GM19467 (cell line): ENCODE measurements at regions not wholly inside any gene's neighbourhood (a gene's known extent, or its start where the extent isn't known, plus 50 kb on each side); places are given as distances from the start of the nearest gene placed in this dataset.
A peak's percentile ranks its signal among the peaks of the same experiment; 100 is the strongest.
"Not testable (repeated sequence)": the region's sequence is repeated elsewhere in the genome, so short reads cannot be mapped to it uniquely, and the experiment has no call there.

Experiments
- ATAC-seq: cut with Tn5 transposase; IDR thresholded peaks from one replicate; pipeline ENCODE4 v1.9.1; 2021; ENCODE audit warnings: mild to moderate bottlenecking, moderate library complexity; ENCODE audit not compliant: unreplicated experiment

DNA sequence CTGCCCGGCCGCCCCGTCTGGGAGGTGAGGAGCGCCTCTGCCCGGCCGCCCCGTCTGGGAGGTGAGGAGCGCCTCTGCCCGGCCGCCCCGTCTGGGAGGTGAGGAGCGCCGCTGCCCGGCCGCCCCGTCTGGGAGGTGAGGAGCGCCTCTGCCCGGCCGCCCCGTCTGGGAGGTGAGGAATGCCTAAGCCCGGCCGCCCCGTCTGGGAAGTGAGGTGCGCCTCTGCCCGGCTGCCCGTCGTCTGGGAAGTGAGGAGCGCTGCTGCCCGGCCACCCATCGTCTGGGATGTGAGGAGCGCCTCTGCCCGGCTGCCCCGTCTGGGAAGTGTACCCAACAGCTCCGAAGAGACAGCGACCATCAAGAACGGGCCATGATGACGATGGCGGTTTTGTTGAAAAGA lies 136.6 kb upstream of the PROKR2 start:
- ATAC-seq, result not testable (repeated sequence)

DNA sequence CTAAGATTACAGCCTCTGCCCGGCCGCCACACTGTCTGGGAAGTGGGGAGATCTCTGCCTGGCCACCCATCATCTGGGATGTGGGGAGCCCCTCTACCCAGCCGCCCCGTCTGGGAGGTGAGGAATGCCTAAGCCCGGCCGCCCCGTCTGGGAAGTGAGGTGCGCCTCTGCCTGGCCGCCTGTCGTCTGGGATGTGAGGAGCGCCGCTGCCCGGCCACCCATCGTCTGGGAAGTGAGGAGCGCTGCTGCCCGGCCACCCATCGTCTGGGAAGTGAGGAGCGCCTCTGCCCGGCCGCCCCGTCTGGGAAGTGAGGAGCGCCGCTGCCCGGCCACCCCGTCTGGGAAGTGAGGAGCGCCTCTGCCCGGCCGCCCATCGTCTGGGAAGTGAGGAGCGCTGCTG lies 135.9 kb upstream of the PROKR2 start:
- not testable (repeated sequence) for ATAC-seq

DNA sequence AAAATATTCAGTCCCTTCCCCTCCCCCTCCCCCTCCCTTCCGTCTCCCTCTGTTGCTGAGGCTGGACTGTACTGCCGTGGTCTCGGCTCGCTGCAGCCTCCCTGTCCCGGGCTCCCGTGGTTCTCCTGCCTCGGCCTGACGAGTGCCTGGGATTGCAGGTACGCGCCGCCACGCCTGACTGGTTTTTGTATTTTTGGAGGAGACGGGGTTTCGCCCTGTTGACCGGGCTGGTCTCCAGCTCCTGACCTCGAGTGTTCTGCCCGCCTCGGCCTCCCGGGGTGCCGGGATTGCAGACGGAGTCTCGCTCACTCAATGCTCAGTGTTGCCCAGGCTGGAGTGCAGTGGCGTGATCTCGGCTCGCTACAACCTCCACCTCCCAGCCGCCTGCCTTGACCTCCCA lies 135.5 kb upstream of the PROKR2 start:
- not testable (repeated sequence) for ATAC-seq

DNA sequence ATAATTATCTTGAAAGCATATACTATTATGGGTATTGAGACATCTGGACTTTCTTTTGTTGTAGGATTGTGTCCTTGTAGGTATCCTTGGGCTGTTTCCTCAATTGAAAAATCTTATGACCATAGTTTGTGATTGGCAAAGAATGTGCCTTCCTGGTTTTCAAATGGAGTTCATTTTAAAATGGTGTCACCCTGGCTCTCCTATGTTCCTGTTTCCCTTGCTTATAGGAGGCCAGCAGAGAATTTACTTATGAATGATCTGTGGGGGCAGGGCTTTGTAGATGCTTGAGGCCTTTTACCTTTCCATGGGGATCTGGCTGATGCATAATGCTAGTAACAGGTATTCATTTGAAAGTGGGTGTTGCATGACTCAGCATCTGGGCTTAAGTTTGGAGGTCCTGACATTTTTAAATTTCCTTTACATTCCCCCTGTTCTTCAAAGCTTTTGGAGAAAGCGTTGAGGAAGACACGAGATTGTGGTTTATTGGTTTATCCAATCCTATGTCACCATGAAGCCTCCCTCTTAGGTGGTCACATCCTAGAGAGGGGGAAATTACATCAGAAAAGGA lies 135.0 kb upstream of the PROKR2 start:
- no peak for ATAC-seq

DNA sequence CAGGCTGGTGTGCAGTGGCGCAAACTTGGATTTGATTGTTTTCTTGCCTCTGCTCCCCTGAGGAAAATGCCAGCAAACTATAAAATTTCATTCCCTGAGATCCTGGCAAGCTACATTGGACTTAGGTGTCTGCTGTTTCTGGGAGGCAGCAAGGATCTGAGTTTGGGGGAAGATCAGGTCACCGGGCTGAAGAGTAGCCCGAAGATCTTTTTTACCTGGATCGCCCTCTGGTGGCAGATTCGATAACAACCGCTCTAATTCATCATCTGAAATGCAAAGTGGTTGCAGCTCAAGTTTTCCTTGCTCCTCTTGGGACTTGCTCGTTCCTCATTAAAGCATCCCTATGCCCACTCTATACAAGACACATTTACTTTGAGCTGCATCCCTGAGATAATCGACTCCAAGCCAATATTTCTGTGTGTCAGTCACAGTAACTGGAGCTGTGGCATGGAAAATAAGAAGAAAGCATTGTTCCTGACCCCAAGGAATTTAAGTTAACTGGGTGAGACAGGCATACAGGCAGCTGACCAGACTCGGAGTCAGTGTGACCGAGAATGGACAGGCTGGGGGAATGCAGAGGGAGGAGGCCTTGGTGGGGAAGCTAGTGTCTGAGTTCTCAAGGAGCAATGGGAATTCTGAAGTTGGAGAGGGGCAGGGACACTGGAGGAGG lies 131.8 kb upstream of the PROKR2 start:
- ATAC-seq, result no peak

DNA sequence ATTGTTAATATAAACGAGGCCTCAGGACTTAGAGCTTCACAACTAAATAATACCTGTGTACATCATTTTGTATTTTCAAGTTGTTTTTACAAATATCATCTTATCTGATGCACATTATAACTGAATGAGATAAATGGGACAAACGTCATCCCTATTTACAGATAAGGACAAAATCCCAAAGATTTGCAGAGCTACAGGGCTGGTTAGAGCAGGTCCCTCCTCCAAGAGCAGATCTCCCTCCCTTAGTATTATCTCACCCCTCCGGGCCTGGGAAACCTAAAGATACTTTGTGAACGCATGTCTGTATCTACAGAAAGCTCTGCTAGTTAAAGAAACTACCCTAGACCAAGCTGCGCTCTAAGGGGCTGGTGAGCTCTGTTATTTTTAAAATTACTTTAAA lies 130.4 kb upstream of the PROKR2 start:
- ATAC-seq, result no peak

DNA sequence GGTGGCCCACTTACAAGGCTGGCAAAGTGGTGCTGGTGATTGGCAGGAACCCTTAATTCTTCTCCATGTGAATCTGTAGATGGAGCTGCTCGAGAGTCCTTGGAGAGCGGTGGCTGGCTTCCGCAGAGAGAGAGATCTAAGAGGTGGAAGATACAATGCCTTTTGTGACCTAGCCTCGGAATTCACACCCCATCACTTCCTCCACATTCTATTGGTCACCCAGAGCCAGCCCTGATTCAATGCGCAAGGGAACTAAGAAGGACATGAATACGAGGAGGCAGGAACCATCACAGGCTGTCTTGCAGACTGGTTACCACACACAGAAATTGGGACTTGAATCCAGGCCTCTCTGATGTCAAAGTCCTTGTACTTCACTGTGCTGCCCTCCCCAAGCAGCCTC lies 128.9 kb upstream of the PROKR2 start:
- no peak for ATAC-seq

DNA sequence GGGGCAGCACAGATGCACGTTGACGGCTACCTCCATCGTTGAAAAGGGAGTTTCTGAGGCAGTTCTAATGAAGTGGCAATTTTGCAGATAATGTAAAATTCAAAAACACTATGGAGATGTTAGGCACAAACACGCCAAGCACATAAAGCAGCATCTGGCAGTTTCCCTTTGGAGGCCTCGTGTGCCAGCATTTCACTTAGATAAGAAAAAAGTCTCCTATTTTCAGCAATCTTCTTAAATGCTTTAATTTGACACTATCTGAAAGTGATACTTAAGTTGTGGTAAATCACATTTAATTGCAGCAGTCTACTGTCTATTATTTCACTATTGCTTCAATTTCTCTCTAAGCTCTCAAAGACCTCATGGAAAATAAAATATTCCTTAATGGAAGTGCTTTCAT lies 125.3 kb upstream of the PROKR2 start:
- ATAC-seq, result no peak

DNA sequence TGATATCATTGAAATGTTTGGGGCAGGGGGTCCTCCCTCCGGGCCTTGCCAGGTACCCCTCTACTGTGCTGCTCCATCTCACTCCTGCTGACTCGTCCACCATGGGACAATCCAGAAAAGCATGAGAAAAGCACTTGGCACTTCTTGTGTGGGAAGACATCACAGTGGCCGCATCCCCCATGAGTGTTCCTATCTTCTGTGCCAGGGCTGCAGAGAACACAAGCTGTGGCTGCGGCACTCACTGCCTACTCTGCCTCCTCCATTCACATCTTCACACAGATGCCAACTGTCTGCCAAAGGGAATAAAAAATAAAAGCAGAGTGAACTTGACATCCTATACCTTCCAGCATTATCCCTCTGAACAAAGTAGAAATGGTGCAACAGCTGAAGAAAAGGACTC lies 117.4 kb upstream of the PROKR2 start:
- no peak for ATAC-seq

DNA sequence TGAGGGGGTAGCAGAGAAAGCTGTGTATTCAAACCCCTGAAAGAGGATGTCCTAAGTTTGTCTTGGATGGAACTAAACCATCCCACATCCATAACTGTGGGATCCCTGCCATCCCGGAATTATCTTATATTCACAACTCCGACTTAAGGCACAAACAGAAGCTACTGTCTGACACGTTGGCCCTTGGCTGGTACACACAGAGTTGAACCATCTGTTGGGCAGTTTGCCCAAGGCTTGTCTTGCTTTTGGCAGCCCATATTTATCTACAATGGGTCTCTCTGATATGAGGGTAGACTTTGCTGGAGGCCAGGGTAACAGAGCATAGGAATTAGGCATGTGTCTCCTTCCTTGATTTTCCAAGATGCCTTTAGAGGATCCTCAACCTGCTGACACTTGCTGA lies 116.6 kb upstream of the PROKR2 start:
- ATAC-seq, result no peak

DNA sequence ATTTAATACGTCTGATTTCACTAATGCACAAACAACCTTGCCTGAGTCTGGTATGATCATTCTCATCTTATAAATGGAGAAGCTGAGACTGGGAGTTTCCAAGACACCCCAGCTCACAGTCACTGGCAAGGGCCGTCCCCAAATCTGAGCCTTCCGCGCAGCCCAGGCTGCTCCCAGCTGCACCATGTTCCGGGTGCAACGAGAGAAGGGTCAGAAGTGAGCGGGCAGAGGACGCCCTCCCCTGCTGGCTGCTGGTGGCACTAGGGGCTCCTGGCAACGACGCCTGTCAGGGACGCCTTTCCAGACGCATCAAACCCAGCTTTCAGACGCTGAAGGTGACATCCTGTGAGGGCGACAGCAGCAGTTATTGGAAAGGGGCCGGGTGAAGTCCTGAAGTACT lies 115.3 kb upstream of the PROKR2 start:
- no peak for ATAC-seq

DNA sequence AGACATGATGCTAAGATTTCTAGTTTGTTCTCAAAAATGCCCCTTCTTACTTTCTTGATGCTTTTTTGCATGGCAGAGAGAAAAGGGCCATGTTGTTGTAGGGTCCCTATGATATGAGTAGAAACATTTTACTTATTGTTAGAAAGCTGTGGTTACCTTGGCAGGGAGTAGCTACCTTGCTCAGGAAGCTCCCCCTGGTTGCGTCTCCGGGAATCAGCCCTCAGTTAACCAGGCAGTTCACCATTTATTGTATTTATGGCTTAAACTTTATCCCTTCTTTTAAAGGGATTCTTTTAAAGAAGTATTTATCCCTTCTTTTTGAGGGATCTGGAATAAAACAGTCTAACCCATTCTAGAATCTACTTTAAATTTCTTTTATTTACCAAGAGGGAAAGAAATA lies 113.9 kb upstream of the PROKR2 start:
- ATAC-seq, result no peak

DNA sequence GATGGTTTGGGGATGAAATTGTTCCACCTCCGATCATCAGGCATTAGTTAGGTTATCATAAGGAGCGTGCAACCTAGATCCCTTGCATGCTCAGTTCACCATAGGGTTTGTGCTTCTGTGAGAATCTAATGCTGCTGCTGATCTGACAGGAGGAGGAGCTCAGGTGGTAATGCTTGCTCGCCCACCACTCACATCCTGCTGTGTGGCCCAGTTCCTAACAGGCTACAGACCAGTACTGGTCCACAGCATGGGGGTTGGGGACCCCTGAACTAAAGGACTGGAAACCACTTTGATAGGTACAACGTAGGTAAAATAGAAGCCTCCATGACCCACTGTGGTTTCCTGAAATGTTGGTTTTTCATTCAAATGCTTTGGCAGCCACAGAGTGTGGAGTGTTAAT lies 109.3 kb upstream of the PROKR2 start:
- no peak for ATAC-seq

DNA sequence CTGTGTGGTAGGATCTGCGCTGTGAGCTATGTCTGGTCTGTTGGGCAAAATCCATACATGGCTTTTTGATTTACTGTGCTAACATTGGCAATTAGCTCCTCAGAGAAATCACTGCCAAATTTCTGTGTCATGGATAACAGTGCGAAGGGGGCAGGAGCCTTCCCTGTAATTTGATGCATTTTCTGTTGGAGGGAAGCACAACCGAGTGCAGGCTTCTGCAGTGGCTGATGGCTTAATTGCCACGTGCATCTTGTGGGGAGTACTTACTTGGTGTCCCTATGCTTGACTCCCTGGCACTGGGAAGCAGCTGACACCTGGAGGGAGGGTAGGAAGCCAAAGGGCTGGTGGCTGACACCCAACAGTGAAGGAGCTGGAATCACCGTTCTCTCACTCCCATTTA lies 99.3 kb upstream of the PROKR2 start:
- no peak for ATAC-seq

DNA sequence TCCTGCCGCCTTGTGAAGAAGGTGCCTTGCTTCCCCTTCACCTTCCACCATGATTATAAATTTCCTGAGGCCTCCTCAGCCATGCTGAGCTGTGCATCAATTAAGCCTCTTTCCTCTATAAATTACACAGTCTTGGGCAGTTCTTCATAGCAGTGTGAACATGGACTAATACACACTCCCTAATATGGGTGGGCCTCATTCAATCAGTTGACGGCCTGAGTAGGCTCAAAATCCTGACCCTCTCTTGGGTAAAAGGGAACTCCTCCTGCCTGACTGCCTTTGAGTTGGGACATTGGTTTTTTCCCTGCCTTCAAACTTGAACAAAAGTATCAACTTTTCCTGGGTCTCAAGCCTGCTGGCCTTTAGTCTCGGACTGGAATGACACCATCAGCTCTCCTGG lies 96.6 kb upstream of the PROKR2 start:
- no peak for ATAC-seq

DNA sequence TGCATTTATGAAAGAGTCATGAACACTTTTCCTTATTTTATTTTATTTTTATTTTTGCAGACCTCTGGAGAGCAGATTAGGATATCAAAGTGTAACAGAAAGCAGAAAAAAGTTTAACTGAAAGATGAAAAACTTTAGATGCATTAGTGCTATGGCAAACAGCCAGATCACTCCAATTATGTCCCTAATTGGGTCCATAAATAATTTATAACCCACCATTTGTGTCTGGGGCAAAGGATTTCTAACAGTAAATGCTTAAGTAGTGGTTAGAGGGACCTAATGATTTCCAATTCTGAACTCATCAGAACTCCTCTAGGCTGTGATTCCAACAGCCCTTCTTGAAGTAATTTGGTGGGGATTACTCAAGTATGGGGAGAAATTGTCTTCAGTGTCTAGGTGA lies 93.7 kb upstream of the PROKR2 start:
- ATAC-seq, result no peak

DNA sequence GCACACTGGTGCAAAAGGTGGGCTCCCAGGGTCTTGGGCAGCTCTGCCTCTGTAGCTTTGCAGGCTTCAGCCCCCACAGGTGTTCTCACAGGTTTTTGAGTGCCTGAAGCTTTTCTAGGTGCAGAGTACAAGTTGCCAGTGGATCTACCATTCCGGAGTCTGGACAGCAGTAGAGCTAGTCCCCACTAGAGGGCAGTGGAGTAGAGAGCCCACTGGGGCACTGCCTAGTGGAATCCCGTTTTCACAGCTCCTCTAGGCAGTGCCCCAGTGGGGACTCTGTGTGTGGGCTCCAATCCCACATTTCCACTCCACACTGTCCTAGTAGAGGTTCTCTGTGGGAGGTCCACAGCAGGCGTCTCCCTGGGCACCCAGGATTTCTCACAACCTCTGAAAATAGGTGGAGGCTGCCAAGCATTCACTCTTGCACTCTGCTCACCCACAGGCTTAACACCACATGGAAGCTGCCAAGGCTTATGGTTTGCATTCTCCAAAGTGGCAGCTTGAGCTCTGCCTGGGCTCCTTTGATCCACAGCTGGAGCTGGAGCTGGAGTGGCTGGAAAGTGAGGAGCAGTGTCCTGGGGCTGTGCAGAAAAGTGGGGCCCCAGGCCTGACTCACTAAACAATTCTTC lies 86.3 kb upstream of the PROKR2 start:
- peak; percentile 83 for ATAC-seq

DNA sequence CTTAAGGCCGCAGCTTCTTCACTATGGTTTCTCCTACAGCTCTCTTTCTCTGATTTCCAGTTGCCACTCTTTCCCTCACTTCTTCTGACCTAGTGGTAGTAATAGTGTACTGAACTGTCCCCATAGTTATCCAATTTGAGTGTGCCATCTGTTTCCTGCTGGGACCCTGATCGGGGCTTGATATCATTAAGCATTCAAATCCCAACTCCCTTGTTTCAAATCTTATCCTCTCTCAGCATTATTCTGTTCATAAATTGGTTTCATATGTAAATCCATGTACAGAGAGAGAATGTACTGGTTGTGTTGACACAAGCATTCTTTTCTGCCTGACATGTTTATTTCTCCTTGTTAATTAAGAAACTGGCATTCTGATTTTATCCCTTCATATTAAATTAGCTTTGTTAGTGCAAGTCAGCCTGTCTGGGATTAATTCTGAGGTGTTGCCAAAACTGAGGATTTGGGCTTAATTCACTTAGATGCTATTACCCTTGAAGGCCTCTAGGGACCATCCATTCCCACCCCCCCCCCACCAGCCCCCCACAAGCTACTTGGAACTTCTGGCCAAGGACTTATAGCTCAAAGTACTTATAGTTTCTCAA lies 84.6 kb upstream of the PROKR2 start:
- no peak for ATAC-seq

DNA sequence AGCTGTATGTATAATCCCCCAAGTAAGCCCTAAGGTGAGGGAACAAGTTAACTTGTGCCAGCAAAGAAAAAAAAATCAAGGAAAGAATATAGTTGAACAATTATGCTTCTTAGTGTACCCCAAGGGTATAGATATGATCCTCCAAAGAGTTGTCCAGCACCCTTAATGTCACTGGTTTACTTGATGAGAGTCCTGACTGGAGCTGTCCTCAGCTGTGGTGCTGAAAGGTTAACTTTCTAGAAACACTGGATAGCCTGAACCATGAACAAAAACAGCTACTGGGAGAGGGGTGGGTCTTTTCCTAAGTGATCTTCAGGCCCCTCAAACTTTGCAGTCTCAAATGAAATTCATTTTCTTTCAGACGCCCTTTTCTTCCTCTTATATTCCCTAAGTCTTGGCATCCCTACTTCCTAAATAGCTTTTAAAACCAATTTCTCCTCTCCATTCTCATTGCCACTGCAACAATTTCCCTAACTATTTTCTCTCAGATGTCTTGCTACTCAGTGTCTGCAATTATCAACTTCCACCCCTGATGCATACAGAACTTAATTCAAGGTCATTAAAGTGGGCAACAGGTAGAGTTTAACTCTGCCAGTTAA lies 83.5 kb upstream of the PROKR2 start:
- ATAC-seq, result no peak

DNA sequence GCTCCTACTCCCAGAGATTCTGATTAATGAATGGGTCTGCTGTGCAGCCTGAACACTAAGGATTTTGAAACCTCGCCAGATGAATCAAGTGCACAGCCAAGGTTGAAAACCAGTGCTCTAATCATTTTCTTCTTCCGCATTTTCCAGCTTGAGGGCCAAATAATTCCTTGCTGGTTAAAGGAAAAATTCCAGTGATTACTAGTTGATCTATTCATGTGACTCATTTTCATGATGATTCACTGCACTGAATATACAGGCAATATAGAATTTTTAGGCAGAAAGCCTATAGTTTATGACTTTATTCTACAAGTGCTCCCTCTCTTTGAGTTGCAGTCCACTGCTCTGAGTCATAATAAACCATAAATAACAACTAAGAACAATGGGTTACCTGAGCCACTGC lies 80.6 kb upstream of the PROKR2 start:
- ATAC-seq, result no peak

DNA sequence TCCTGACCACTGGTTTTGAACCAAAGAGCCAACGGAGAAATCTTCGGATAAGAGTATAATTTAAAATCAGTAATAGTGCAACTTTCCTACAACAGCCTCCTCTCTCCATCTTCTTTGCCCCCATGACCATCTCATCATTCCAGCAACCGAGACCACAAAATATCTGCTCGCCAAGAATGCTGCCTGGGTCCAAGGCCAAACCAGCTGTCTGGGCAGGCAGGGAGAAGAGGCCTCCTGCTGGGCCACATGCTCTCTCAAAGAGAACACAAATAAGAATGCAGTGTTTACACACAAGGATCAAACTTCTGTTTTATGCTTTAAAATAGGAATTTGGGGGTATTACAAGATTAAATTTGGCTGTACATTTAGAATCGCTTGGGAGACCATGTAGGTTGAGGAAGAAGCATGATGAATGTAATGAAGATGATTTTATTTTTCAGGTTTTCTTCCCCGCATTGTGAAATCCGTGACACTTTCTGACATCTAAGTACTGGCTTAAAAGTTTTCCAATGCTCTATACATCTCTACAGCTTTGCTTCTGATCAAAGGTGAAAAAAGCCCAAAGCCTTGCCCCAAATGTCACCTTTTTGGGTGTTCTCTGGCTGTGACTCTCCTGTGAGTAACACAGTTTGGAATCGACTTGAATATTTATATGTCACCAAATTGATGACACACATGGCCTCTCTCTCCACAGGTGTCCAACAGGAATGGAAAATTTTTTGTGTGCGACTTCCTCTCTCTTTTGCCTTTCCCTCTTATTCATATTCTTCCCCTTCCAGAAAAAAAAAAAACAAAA lies 79.4 kb upstream of the PROKR2 start:
- ATAC-seq, result no peak
